Endothelial cell (in vitro differentiated cells): ENCODE measurements at regions not wholly inside any gene's neighbourhood (a gene's known extent, or its start where the extent isn't known, plus 50 kb on each side); places are given as distances from the start of the nearest gene placed in this dataset.

Experiments
- DNase-seq: peaks from one replicate; pipeline ENCODE4 v3.0.0; 2021; ENCODE audit warnings: low spot score
- H3K27ac Mint-ChIP-seq: one replicate; pipeline ENCODE4 v1.8.0; 2021; ENCODE audit warnings: mixed read lengths, inconsistent platforms; ENCODE audit not compliant: unreplicated experiment
- H3K27me3 Mint-ChIP-seq: one replicate; pipeline ENCODE4 v1.8.0; 2021; ENCODE audit warnings: mild to moderate bottlenecking, moderate library complexity, mixed read lengths, inconsistent platforms; ENCODE audit not compliant: unreplicated experiment
- H3K36me3 Mint-ChIP-seq: one replicate; pipeline ENCODE4 v1.8.0; 2021; ENCODE audit warnings: mild to moderate bottlenecking, low read depth, mixed read lengths, inconsistent platforms; ENCODE audit not compliant: unreplicated experiment
- H3K4me1 Mint-ChIP-seq: one replicate; pipeline ENCODE4 v1.8.0; 2021; ENCODE audit warnings: mild to moderate bottlenecking, mixed read lengths, inconsistent platforms; ENCODE audit not compliant: unreplicated experiment
- H3K4me3 Mint-ChIP-seq: one replicate; pipeline ENCODE4 v1.8.0; 2021; ENCODE audit warnings: mild to moderate bottlenecking, mixed read lengths, inconsistent platforms; ENCODE audit not compliant: unreplicated experiment
- H3K9me3 Mint-ChIP-seq: one replicate; pipeline ENCODE4 v1.8.0; 2021; ENCODE audit warnings: mixed read lengths, inconsistent platforms; ENCODE audit not compliant: unreplicated experiment
- CTCF ChIP-seq: fragments of 200-600 bp; sonication (generic); IDR thresholded peaks from one replicate; pipeline ENCODE4 v1.5.0; 2021; ENCODE audit warnings: antibody characterized with exemption; ENCODE audit not compliant: unreplicated experiment

GRCh38 chr4:157527954-157528353 is 307.4 kb downstream of the GRIA2 start:
- DNase-seq = no peak
- Mint-ChIP-seq H3K4me1 (no peaks in the 10 kb centered on the region), H3K27ac (no peak overlapping the region), H3K4me3 (no peak overlapping the region), H3K9me3 (peaks cover 13% of the 10 kb centered on the region), H3K27me3 (peaks cover 2% of the 10 kb centered on the region), H3K36me3 (peaks cover 12% of the 10 kb centered on the region)
- TF ChIP-seq CTCF = no peak

GRCh38 chr4:157521906-157522305 is 301.4 kb downstream of the GRIA2 start:
- no peak overlapping the region for H3K27ac Mint-ChIP-seq
- no peak for TF ChIP-seq CTCF
- no peaks in the 10 kb centered on the region for H3K9me3 Mint-ChIP-seq

GRCh38 chr4:157514711-157515110 is 294.2 kb downstream of the GRIA2 start:
- Mint-ChIP-seq H3K27me3 (no peaks in the 10 kb centered on the region), H3K4me3 (no peak overlapping the region), H3K4me1 (no peaks in the 10 kb centered on the region), H3K27ac (no peak overlapping the region), H3K36me3 (no peaks in the 10 kb centered on the region), H3K9me3 (no peaks in the 10 kb centered on the region)
- DNase-seq = peak; percentile 50
- peak; percentile 57 for TF ChIP-seq CTCF

More at GRCh38 chr4:157521906-157522305, 301.4 kb downstream of the GRIA2 start:
- Mint-ChIP-seq H3K27me3 (peaks cover 2% of the 10 kb centered on the region), H3K4me3 (no peak overlapping the region), H3K36me3 (no peaks in the 10 kb centered on the region), H3K4me1 (no peaks in the 10 kb centered on the region)
- no peak for DNase-seq

- no peaks in the 10 kb centered on the region for H3K9me3 Mint-ChIP-seq
- TF ChIP-seq CTCF = no peak
Observed at GRCh38 chr4:157509341-157509740, 288.8 kb downstream of the GRIA2 start.

GRCh38 chr4:157502656-157503055 is 282.1 kb downstream of the GRIA2 start:
- Mint-ChIP-seq H3K27me3 (no peaks in the 10 kb centered on the region), H3K27ac (no peak overlapping the region), H3K4me1 (no peaks in the 10 kb centered on the region), H3K4me3 (no peak overlapping the region), H3K36me3 (no peaks in the 10 kb centered on the region), H3K9me3 (no peaks in the 10 kb centered on the region)
- DNase-seq = no peak
- TF ChIP-seq CTCF = no peak

More at GRCh38 chr4:157509341-157509740, 288.8 kb downstream of the GRIA2 start:
- no peak overlapping the region for H3K4me3 Mint-ChIP-seq
- no peaks in the 10 kb centered on the region for H3K4me1 Mint-ChIP-seq
- no peak overlapping the region for H3K27ac Mint-ChIP-seq
- H3K36me3 Mint-ChIP-seq = no peaks in the 10 kb centered on the region
- no peak for DNase-seq
- no peaks in the 10 kb centered on the region for H3K27me3 Mint-ChIP-seq
